ENCODE measurements at regions not wholly inside any gene's neighbourhood (a gene's known extent, or its start where the extent isn't known, plus 50 kb on each side); places are given as distances from the start of the nearest gene placed in this dataset.

- DNase-seq (ENCODE audit: low spot score) = no peak
These were observed 277.0 kb upstream of the MTPN start for GRCh38 chr7:136254148-136254547.

- DNase-seq (ENCODE audit: low spot score) = peak; percentile 17
These were observed 274.7 kb upstream of the MTPN start for GRCh38 chr7:136251826-136252225.

- no peak for DNase-seq (ENCODE audit: low spot score)
These were observed 270.1 kb upstream of the MTPN start for GRCh38 chr7:136247211-136247610.

GRCh38 chr7:136245327-136246004 lies 268.3 kb upstream of the MTPN start:
- no peak for DNase-seq (ENCODE audit: low spot score)

- DNase-seq (ENCODE audit: low spot score) = peak; percentile 28
These were observed 256.9 kb upstream of the MTPN start for GRCh38 chr7:136234040-136234439.

- DNase-seq (ENCODE audit: low spot score) = no peak
These were observed 253.1 kb upstream of the MTPN start for GRCh38 chr7:136230210-136230609.

GRCh38 chr7:136229790-136230189 lies 252.6 kb upstream of the MTPN start:
- no peak for DNase-seq (ENCODE audit: low spot score)

GRCh38 chr7:136228171-136228570 lies 251.0 kb upstream of the MTPN start:
- DNase-seq (ENCODE audit: low spot score) = no peak

- DNase-seq (ENCODE audit: low spot score) = peak; percentile 46
These were observed 237.2 kb upstream of the MTPN start for GRCh38 chr7:136214356-136214755.

- DNase-seq (ENCODE audit: low spot score) = no peak
These were observed 235.9 kb upstream of the MTPN start for GRCh38 chr7:136213012-136213411.

- no peak for DNase-seq (ENCODE audit: low spot score)
These were observed 233.5 kb upstream of the MTPN start for GRCh38 chr7:136210664-136211063.

- DNase-seq (ENCODE audit: low spot score) = no peak
These were observed 232.9 kb upstream of the MTPN start for GRCh38 chr7:136210079-136210478.

- DNase-seq (ENCODE audit: low spot score) = no peak
These were observed 228.8 kb upstream of the MTPN start for GRCh38 chr7:136205956-136206355.

- DNase-seq (ENCODE audit: low spot score) = no peak
These were observed 221.0 kb upstream of the MTPN start for GRCh38 chr7:136198168-136198567.

- no peak for DNase-seq (ENCODE audit: low spot score)
These were observed 217.7 kb upstream of the MTPN start for GRCh38 chr7:136194878-136195277.

GRCh38 chr7:136193940-136194339 lies 216.8 kb upstream of the MTPN start:
- no peak for DNase-seq (ENCODE audit: low spot score)

GRCh38 chr7:136189506-136189998 lies 212.4 kb upstream of the MTPN start:
- DNase-seq (ENCODE audit: low spot score) = no peak

- DNase-seq (ENCODE audit: low spot score) = no peak
These were observed 209.1 kb upstream of the MTPN start for GRCh38 chr7:136186281-136186680.

- DNase-seq (ENCODE audit: low spot score) = no peak
These were observed 207.6 kb upstream of the MTPN start for GRCh38 chr7:136184719-136185118.

- peak; percentile 22 for DNase-seq (ENCODE audit: low spot score)
These were observed 206.8 kb upstream of the MTPN start for GRCh38 chr7:136183981-136184380.

- DNase-seq (ENCODE audit: low spot score) = no peak
These were observed 203.8 kb upstream of the MTPN start for GRCh38 chr7:136180984-136181383.

- no peak for DNase-seq (ENCODE audit: low spot score)
These were observed 202.9 kb upstream of the MTPN start for GRCh38 chr7:136179851-136180721.

- no peak for DNase-seq (ENCODE audit: low spot score)
These were observed 202.0 kb upstream of the MTPN start for GRCh38 chr7:136179154-136179553.

Measured in RKO (cell line).